Transverse colon (tissue), 3 donors: ENCODE measurements at regions not wholly inside any gene's neighbourhood (a gene's known extent, or its start where the extent isn't known, plus 50 kb on each side); places are given as distances from the start of the nearest gene placed in this dataset.
"Not testable (repeated sequence)": the region's sequence is repeated elsewhere in the genome, so short reads cannot be mapped to it uniquely, and the experiment has no call there.

Experiments used
- CTCF ChIP-seq, 5 experiments: fragments of 200-600 bp in 3 of 5; fragments of 450-650 bp in 2 of 5; sonication (generic) in 3 of 5; IDR thresholded peaks; 1 replicate in 2 of 5; 2 replicates in 3 of 5; pipeline ENCODE4 v1.5.1; 2016 to 2017; ENCODE audit warnings: antibody characterized with exemption in 5 of 5, inconsistent platforms in 3 of 5, mild to moderate bottlenecking in 2 of 5, moderate library complexity in 1 of 5
- EP300 ChIP-seq: sonication (generic); formaldehyde crosslinking; IDR thresholded peaks from one replicate; pipeline ENCODE4 v1.6.1; 2017; ENCODE audit warnings: antibody characterized with exemption, low read depth

- not testable (repeated sequence) for TF ChIP-seq CTCF (IDR thresholded peaks at IDR 0.05); EP300
These were observed 159.1 kb downstream of the NFKBIZ start for GRCh38 chr3:102008436-102008835.
